Sigmoid colon (tissue), 4 donors: ENCODE measurements at regions not wholly inside any gene's neighbourhood (a gene's known extent, or its start where the extent isn't known, plus 50 kb on each side); places are given as distances from the start of the nearest gene placed in this dataset.

Source experiments
- CTCF ChIP-seq, 4 experiments: fragments of 450-650 bp in 3 of 4; fragments of 200-600 bp in 1 of 4; IDR thresholded peaks; one replicate each; pipeline ENCODE4 v1.5.1; 2016 to 2019; ENCODE audit warnings: antibody characterized with exemption in 4 of 4, mild to moderate bottlenecking in 3 of 4, moderate library complexity in 2 of 4
- POLR2A ChIP-seq, 2 donors: fragments of 450-650 bp; IDR thresholded peaks; one replicate each; pipeline ENCODE4 v1.6.1; 2016; ENCODE audit warnings: antibody characterized with exemption in 2 of 2, mild to moderate bottlenecking in 2 of 2, moderate library complexity in 2 of 2
- POLR2AphosphoS5 ChIP-seq, 4 donors: sonication (generic); formaldehyde crosslinking; IDR thresholded peaks; one replicate each; pipeline ENCODE4 v1.6.1; 2017; ENCODE audit warnings: antibody characterized with exemption in 4 of 4

- TF ChIP-seq POLR2A (IDR thresholded peaks at IDR 0.05) (no peak), CTCF (IDR thresholded peaks at IDR 0.05) (no peak), POLR2AphosphoS5 (IDR thresholded peaks at IDR 0.05) (no peak)
Observed at GRCh38 chr9:103942651-103943050, 151.5 kb upstream of the SMC2 start.
